ENCODE measurements at regions not wholly inside any gene's neighbourhood (a gene's known extent, or its start where the extent isn't known, plus 50 kb on each side); places are given as distances from the start of the nearest gene placed in this dataset.

DNA sequence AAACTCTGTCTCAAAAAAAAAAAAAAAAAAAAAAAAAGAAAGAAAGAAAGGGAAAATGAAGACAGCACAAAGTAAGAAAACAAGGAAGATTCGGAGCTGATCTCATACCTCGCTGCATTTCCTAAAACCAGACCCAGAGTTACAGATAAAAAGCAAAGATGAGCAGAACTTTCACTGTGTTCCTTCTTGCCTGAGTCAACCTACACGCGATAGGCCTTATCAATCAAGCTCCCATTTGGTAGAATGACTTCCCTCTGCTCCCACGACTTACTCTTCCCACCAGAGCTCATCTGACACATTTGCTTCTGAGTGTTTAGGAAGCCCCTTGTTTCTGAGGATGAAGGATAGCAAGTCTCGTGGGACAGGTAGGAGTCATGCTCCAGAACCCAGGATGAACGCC lies 302.9 kb downstream of the TFAP2A start:
- FAIRE-seq (no peak), DNase-seq (ENCODE audit: low spot score) (no peak), ATAC-seq (no peak)
- Histone ChIP-seq H2AFZ (ENCODE audit: low read length) (no peak overlapping the region), H3K27me3 (ENCODE audit: control insufficient read depth in 1 of 2, insufficient read depth in 2 of 2, low read length in 2 of 2) (peaks cover 0 to 20% of the 10 kb centered on the region in 2 experiments; a peak in 3 of 5 replicates), H4K20me1 (ENCODE audit: insufficient read depth, low read length) (no peaks in the 10 kb centered on the region), H3K79me2 (ENCODE audit: insufficient read depth, low read length) (no peaks in the 10 kb centered on the region), H3K4me1 (ENCODE audit: insufficient read depth, low read length) (no peaks in the 10 kb centered on the region), H3K9ac (ENCODE audit: insufficient read depth, low read depth, low read length) (no peak overlapping the region), H3K9me3 (ENCODE audit: low read length) (no peaks in the 10 kb centered on the region), H3K4me3 (replicated peaks in 1 of 3; ENCODE audit: insufficient read depth in 1 of 3, low read depth in 2 of 3, low read length in 3 of 3) (no peak overlapping the region), H3K27ac (ENCODE audit: extremely low read length, insufficient read depth, low read length) (no peak overlapping the region), H3K36me3 (replicated peaks in 1 of 2; ENCODE audit: control insufficient read depth in 1 of 2, insufficient read depth in 2 of 2, low read length in 2 of 2) (no peaks in the 10 kb centered on the region), H3K4me2 (ENCODE audit: low read depth, low read length) (no peak overlapping the region)
- ChIA-PET POLR2A (no interaction called here), CTCF (ENCODE audit: low intra/inter-chr PET ratio, low total read pairs) (no interaction called here)
- WGBS (ENCODE audit: low lambda C conversion rate): 22% methylated on average over 7 of the region's 7 CpGs
- no peak for TF ChIP-seq ZFP90 (CRISPR knock-in tag; IDR thresholded peaks at IDR 0.05; ENCODE audit: borderline replicate concordance)
- TF ChIP-seq, protein P1, sequence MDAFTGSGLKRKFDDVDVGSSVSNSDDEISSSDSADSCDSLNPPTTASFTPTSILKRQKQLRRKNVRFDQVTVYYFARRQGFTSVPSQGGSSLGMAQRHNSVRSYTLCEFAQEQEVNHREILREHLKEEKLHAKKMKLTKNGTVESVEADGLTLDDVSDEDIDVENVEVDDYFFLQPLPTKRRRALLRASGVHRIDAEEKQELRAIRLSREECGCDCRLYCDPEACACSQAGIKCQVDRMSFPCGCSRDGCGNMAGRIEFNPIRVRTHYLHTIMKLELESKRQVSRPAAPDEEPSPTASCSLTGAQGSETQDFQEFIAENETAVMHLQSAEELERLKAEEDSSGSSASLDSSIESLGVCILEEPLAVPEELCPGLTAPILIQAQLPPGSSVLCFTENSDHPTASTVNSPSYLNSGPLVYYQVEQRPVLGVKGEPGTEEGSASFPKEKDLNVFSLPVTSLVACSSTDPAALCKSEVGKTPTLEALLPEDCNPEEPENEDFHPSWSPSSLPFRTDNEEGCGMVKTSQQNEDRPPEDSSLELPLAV (CRISPR knock-in tag; conservative IDR thresholded peaks at IDR 0.05; ENCODE audit: low read depth): no peak
- in situ Hi-C loops (cut with HindIII; ENCODE audit: extremely low pct_ligation_motif_present, low pct_unique_long_range_greater_than_20kb): no loop called here
- BruUV-seq (replicated peaks): no TSS peak
- intact Hi-C loops (cut with micrococcal nuclease; ENCODE audit: unreplicated experiment): no loop called here

DNA sequence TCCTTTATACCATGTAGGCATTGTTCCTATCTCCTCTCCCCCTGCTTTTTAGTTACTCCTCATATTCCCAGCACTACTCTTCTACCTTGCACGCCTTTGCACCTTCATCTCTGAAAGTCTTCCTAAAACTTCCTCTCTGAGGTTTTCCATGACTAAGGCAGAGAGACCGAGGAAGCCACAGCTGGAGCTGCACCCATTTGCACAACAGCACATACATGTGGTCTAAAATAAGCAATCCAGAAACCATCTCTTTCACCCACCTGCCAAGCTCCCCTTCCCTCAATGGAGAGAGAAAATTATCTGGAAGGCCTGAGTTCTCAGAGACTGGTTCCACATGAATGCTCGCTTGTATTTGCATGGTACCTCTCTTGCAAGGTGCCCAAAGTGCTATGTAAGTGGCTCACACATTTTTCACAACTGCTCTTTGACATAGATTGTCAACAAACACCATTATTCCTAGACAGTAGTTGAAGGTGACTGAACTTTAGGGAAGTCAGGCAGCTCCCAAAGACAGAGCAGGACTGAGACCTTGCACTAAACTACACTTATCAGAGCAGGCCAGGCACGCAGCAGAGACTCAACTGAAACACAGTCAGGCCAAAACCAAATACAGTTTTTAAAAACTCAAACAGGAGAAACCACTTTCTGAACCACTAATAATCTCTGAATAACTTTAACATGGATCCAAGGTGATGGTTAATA lies 313.2 kb downstream of the TFAP2A start:
- 3% methylated on average over 4 of the region's 4 CpGs for WGBS (ENCODE audit: low lambda C conversion rate)
- Histone ChIP-seq H3K36me3 (replicated peaks in 1 of 2; ENCODE audit: control insufficient read depth in 1 of 2, insufficient read depth in 2 of 2, low read length in 2 of 2) (no peaks in the 10 kb centered on the region), H3K27me3 (ENCODE audit: control insufficient read depth in 1 of 2, insufficient read depth in 2 of 2, low read length in 2 of 2) (peaks cover 0 to 15% of the 10 kb centered on the region in 2 experiments; a peak in 2 of 5 replicates), H3K27ac (ENCODE audit: extremely low read length, insufficient read depth, low read length) (no peak overlapping the region), H3K4me1 (ENCODE audit: insufficient read depth, low read length) (no peaks in the 10 kb centered on the region), H3K9ac (ENCODE audit: insufficient read depth, low read depth, low read length) (no peak overlapping the region), H3K4me3 (replicated peaks in 1 of 3; ENCODE audit: insufficient read depth in 1 of 3, low read depth in 2 of 3, low read length in 3 of 3) (no peak overlapping the region), H3K4me2 (ENCODE audit: low read depth, low read length) (no peak overlapping the region), H4K20me1 (ENCODE audit: insufficient read depth, low read length) (no peaks in the 10 kb centered on the region), H3K79me2 (ENCODE audit: insufficient read depth, low read length) (no peaks in the 10 kb centered on the region), H2AFZ (ENCODE audit: low read length) (no peak overlapping the region), H3K9me3 (ENCODE audit: low read length) (no peaks in the 10 kb centered on the region)
- ATAC-seq (no peak), FAIRE-seq (no peak), DNase-seq (ENCODE audit: low spot score) (no peak)
- TF ChIP-seq NFKB2 (CRISPR knock-in tag; IDR thresholded peaks at IDR 0.05; ENCODE audit: borderline replicate concordance) (no peak), KDM4B (CRISPR knock-in tag; IDR thresholded peaks at IDR 0.05) (no peak), ZNF10 (CRISPR knock-in tag; IDR thresholded peaks at IDR 0.05; ENCODE audit: borderline replicate concordance, low read depth) (no peak), CBX5 (CRISPR knock-in tag; IDR thresholded peaks at IDR 0.05; ENCODE audit: borderline replicate concordance) (no peak), TMF1 (CRISPR knock-in tag; IDR thresholded peaks at IDR 0.05; ENCODE audit: low read depth) (no peak)
- TF ChIP-seq, protein P2, sequence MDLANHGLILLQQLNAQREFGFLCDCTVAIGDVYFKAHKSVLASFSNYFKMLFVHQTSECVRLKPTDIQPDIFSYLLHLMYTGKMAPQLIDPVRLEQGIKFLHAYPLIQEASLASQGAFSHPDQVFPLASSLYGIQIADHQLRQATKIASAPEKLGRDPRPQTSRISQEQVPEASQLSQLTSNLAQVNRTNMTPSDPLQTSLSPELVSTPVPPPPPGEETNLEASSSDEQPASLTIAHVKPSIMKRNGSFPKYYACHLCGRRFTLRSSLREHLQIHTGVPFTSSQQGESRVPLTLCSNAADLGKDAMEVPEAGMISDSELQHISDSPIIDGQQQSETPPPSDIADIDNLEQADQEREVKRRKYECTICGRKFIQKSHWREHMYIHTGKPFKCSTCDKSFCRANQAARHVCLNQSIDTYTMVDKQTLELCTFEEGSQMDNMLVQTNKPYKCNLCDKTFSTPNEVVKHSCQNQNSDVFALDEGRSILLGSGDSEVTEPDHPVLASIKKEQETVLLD (CRISPR knock-in tag; IDR thresholded peaks at IDR 0.05; ENCODE audit: low read depth): no peak
- CTCF ChIA-PET (ENCODE audit: low intra/inter-chr PET ratio, low total read pairs): no interaction called here
- POLR2A ChIA-PET: no interaction called here
- intact Hi-C loops (cut with micrococcal nuclease; ENCODE audit: unreplicated experiment) (no loop called here), in situ Hi-C loops (cut with HindIII; ENCODE audit: extremely low pct_ligation_motif_present, low pct_unique_long_range_greater_than_20kb) (no loop called here)
- no TSS peak for BruUV-seq (replicated peaks)

All from HepG2 (cell line).